ENCODE measurements at regions not wholly inside any gene's neighbourhood (a gene's known extent, or its start where the extent isn't known, plus 50 kb on each side); places are given as distances from the start of the nearest gene placed in this dataset.

DNA sequence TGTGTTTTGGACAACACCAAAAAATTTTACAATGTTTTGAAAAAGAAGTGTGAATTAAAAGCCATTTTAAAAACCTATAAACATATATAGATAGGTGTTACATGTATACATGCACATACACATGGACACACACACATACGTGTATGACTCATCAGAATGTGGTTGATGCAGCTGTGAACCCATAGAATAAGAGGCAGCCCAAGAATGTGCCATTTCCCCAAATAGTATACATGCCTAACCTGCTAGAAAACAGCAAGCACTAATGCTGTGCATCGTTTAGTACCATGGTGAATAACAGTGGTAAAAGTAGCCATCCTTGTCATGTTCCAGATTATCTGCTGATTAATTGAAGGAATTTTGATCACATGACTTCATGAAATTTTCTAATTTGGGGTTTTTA, 149.0 kb downstream of the DSEL start:
- Mint-ChIP-seq H3K27ac (no peak overlapping the region), H3K4me1 (peaks cover 7% of the 10 kb centered on the region), H3K36me3 (ENCODE audit: low read depth) (no peaks in the 10 kb centered on the region), H3K4me3 (no peak overlapping the region), H3K27me3 (ENCODE audit: insufficient read depth) (peaks cover 19% of the 10 kb centered on the region), H3K9me3 (no peaks in the 10 kb centered on the region)
- no peak overlapping the region for H3K9ac ChIP-seq (ENCODE audit: extremely low read depth, low read length, poor library complexity, severe bottlenecking)
- WGBS, 2 experiments (ENCODE audit: insufficient coverage in 1 of 2, insufficient read length in 1 of 2), result 98 to 100% methylated on average over 1 to 2 of the region's 2 CpGs
- TF ChIP-seq CTCF (conservative IDR thresholded peaks at IDR 0.05), result no peak
- no peak overlapping the region for H3K27ac ChIP-seq (ENCODE audit: low read depth, low read length)
- no peaks in the 10 kb centered on the region for H3K27me3 ChIP-seq (ENCODE audit: control insufficient read depth, insufficient read depth, low read length, poor library complexity, severe bottlenecking)
- no peak overlapping the region for H3K4me3 ChIP-seq (ENCODE audit: low read length)
- no peak for DNase-seq
- no peaks in the 10 kb centered on the region for H3K36me3 ChIP-seq (ENCODE audit: control insufficient read depth, insufficient read depth, low read length)
- H3K4me1 ChIP-seq (ENCODE audit: control insufficient read depth, insufficient read depth, low read length), result peaks cover 3% of the 10 kb centered on the region
- H3K9me3 ChIP-seq (ENCODE audit: control insufficient read depth, low read length), result no peaks in the 10 kb centered on the region

GRCh38 chr18:67363694-67364093, 152.8 kb downstream of the DSEL start:
- TF ChIP-seq CTCF (conservative IDR thresholded peaks at IDR 0.05), result no peak
- Mint-ChIP-seq H3K27me3 (ENCODE audit: insufficient read depth) (peaks cover 8% of the 10 kb centered on the region), H3K27ac (no peak overlapping the region), H3K4me3 (no peak overlapping the region), H3K36me3 (ENCODE audit: low read depth) (no peaks in the 10 kb centered on the region), H3K9me3 (no peaks in the 10 kb centered on the region), H3K4me1 (peaks cover 3% of the 10 kb centered on the region)
- 90% methylated on average over 2 of the region's 3 CpGs; no CpG with 5 or more reads in 1 of the 2 experiments for WGBS, 2 experiments (ENCODE audit: insufficient coverage in 1 of 2, insufficient read length in 1 of 2)
- no peaks in the 10 kb centered on the region for H3K36me3 ChIP-seq (ENCODE audit: control insufficient read depth, insufficient read depth, low read length)
- H3K27ac ChIP-seq (ENCODE audit: low read depth, low read length), result no peak overlapping the region
- no peak for DNase-seq
- H3K27me3 ChIP-seq (ENCODE audit: control insufficient read depth, insufficient read depth, low read length, poor library complexity, severe bottlenecking), result no peaks in the 10 kb centered on the region
- no peak overlapping the region for H3K4me3 ChIP-seq (ENCODE audit: low read length)
- H3K9ac ChIP-seq (ENCODE audit: extremely low read depth, low read length, poor library complexity, severe bottlenecking), result no peak overlapping the region
- H3K9me3 ChIP-seq (ENCODE audit: control insufficient read depth, low read length), result no peaks in the 10 kb centered on the region
- H3K4me1 ChIP-seq (ENCODE audit: control insufficient read depth, insufficient read depth, low read length), result peaks cover 3% of the 10 kb centered on the region

- no peak overlapping the region for H3K27ac Mint-ChIP-seq
- H3K9me3 Mint-ChIP-seq, result no peaks in the 10 kb centered on the region
- H3K4me1 ChIP-seq (ENCODE audit: control insufficient read depth, insufficient read depth, low read length), result peaks cover 3% of the 10 kb centered on the region
- no peak overlapping the region for H3K9ac ChIP-seq (ENCODE audit: extremely low read depth, low read length, poor library complexity, severe bottlenecking)
- H3K4me1 Mint-ChIP-seq, result peaks cover 3% of the 10 kb centered on the region
- TF ChIP-seq CTCF (conservative IDR thresholded peaks at IDR 0.05), result no peak
- no peak overlapping the region for H3K27ac ChIP-seq (ENCODE audit: low read depth, low read length)
- H3K27me3 Mint-ChIP-seq (ENCODE audit: insufficient read depth), result peaks cover 8% of the 10 kb centered on the region
- H3K36me3 ChIP-seq (ENCODE audit: control insufficient read depth, insufficient read depth, low read length), result no peaks in the 10 kb centered on the region
- H3K27me3 ChIP-seq (ENCODE audit: control insufficient read depth, insufficient read depth, low read length, poor library complexity, severe bottlenecking), result no peaks in the 10 kb centered on the region
- H3K4me3 Mint-ChIP-seq, result no peak overlapping the region
- WGBS, 2 experiments (ENCODE audit: insufficient coverage in 1 of 2, insufficient read length in 1 of 2), result 95 to 98% methylated on average over 2 of the region's 2 CpGs
- H3K9me3 ChIP-seq (ENCODE audit: control insufficient read depth, low read length), result no peaks in the 10 kb centered on the region
- DNase-seq, result no peak
- H3K36me3 Mint-ChIP-seq (ENCODE audit: low read depth), result no peaks in the 10 kb centered on the region
- no peak overlapping the region for H3K4me3 ChIP-seq (ENCODE audit: low read length)
Observed at GRCh38 chr18:67362906-67363305, 153.6 kb downstream of the DSEL start.

All from endodermal cell (in vitro differentiated cells).